Osteocyte (in vitro differentiated cells): ENCODE measurements at regions not wholly inside any gene's neighbourhood (a gene's known extent, or its start where the extent isn't known, plus 50 kb on each side); places are given as distances from the start of the nearest gene placed in this dataset.
A peak's percentile ranks its signal among the peaks of the same experiment; 100 is the strongest.

Experiments used
- DNase-seq: peaks from one replicate; pipeline ENCODE4 v3.0.0; 2021; ENCODE audit warnings: mixed read lengths; ENCODE audit not compliant: unreplicated experiment; ENCODE audit errors: extremely low spot score
- H3K27ac Mint-ChIP-seq: one replicate; pipeline ENCODE4 v1.8.0; 2021; ENCODE audit warnings: mild to moderate bottlenecking, mixed read lengths; ENCODE audit not compliant: unreplicated experiment
- H3K27me3 Mint-ChIP-seq: one replicate; pipeline ENCODE4 v1.8.0; 2021; ENCODE audit warnings: mixed read lengths; ENCODE audit not compliant: unreplicated experiment
- H3K36me3 Mint-ChIP-seq: one replicate; pipeline ENCODE4 v1.8.0; 2021; ENCODE audit warnings: mixed read lengths; ENCODE audit not compliant: unreplicated experiment
- H3K4me1 Mint-ChIP-seq: one replicate; pipeline ENCODE4 v1.8.0; 2021; ENCODE audit warnings: mixed read lengths; ENCODE audit not compliant: unreplicated experiment
- H3K4me3 Mint-ChIP-seq: one replicate; pipeline ENCODE4 v1.8.0; 2021; ENCODE audit warnings: mild to moderate bottlenecking, moderate library complexity, mixed read lengths; ENCODE audit not compliant: unreplicated experiment
- H3K9me3 Mint-ChIP-seq: one replicate; pipeline ENCODE4 v1.8.0; 2021; ENCODE audit warnings: mixed read lengths; ENCODE audit not compliant: unreplicated experiment
- TF ChIP-seq, protein P1 (sequence below): fragments of 200-600 bp; sonication (generic); IDR thresholded peaks from 2 replicates; pipeline ENCODE4 v1.5.0; 2021; ENCODE audit warnings: antibody characterized with exemption, mild to moderate bottlenecking, moderate library complexity

- peaks cover 63% of the 10 kb centered on the region for H3K4me1 Mint-ChIP-seq
- H3K27ac Mint-ChIP-seq = peak overlapping the region; percentile 94
- H3K9me3 Mint-ChIP-seq = peaks cover 12% of the 10 kb centered on the region
- no peaks in the 10 kb centered on the region for H3K27me3 Mint-ChIP-seq
- DNase-seq = no peak
- H3K4me3 Mint-ChIP-seq = peak overlapping the region; percentile 45
- H3K36me3 Mint-ChIP-seq = peaks cover 2% of the 10 kb centered on the region
- TF ChIP-seq, protein P1, sequence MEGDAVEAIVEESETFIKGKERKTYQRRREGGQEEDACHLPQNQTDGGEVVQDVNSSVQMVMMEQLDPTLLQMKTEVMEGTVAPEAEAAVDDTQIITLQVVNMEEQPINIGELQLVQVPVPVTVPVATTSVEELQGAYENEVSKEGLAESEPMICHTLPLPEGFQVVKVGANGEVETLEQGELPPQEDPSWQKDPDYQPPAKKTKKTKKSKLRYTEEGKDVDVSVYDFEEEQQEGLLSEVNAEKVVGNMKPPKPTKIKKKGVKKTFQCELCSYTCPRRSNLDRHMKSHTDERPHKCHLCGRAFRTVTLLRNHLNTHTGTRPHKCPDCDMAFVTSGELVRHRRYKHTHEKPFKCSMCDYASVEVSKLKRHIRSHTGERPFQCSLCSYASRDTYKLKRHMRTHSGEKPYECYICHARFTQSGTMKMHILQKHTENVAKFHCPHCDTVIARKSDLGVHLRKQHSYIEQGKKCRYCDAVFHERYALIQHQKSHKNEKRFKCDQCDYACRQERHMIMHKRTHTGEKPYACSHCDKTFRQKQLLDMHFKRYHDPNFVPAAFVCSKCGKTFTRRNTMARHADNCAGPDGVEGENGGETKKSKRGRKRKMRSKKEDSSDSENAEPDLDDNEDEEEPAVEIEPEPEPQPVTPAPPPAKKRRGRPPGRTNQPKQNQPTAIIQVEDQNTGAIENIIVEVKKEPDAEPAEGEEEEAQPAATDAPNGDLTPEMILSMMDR = no peak
These were observed 94.6 kb downstream of the COX18 start for GRCh38 chr4:72974694-72975487.

DNA sequence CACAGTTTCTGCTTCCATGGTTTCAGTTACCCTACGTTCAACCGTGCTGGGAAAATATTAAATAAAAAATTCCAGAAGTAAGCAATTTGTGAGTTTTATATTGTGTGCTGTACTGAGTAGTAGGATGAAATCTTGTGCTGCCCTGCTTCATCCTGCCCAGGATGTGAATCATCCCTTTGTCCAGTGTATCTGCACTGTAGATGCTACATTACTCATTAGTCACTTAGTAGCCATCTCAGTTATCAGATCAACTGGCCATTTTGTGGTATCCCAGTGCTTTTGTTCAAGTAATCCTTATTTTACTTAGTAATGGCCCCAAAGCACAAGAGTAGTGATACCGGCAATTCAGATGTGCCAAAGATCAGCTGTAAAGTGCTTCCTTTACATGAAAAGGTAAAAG is 97.9 kb downstream of the COX18 start:
- peaks cover 2% of the 10 kb centered on the region for H3K36me3 Mint-ChIP-seq
- H3K4me3 Mint-ChIP-seq = no peak overlapping the region
- no peak for DNase-seq
- H3K27ac Mint-ChIP-seq = peak overlapping the region; percentile 83
- no peaks in the 10 kb centered on the region for H3K9me3 Mint-ChIP-seq
- H3K4me1 Mint-ChIP-seq = peaks cover 72% of the 10 kb centered on the region
- H3K27me3 Mint-ChIP-seq = no peaks in the 10 kb centered on the region
- TF ChIP-seq, protein P1 = no peak

- H3K36me3 Mint-ChIP-seq = peaks cover 2% of the 10 kb centered on the region
- H3K4me1 Mint-ChIP-seq = peaks cover 66% of the 10 kb centered on the region
- no peak overlapping the region for H3K4me3 Mint-ChIP-seq
- peak overlapping the region; percentile 89 for H3K27ac Mint-ChIP-seq
- no peaks in the 10 kb centered on the region for H3K9me3 Mint-ChIP-seq
- DNase-seq = no peak
- no peaks in the 10 kb centered on the region for H3K27me3 Mint-ChIP-seq
- TF ChIP-seq, protein P1 = no peak
These were observed 98.8 kb downstream of the COX18 start for GRCh38 chr4:72970756-72971155.

- Mint-ChIP-seq H3K4me3 (no peak overlapping the region), H3K27me3 (no peaks in the 10 kb centered on the region), H3K9me3 (no peaks in the 10 kb centered on the region), H3K27ac (peak overlapping the region; percentile 89), H3K36me3 (peaks cover 2% of the 10 kb centered on the region), H3K4me1 (peaks cover 58% of the 10 kb centered on the region)
- TF ChIP-seq, protein P1 = no peak
- DNase-seq = no peak
These were observed 99.5 kb downstream of the COX18 start for GRCh38 chr4:72969976-72970375.

- H3K27me3 Mint-ChIP-seq = no peaks in the 10 kb centered on the region
- peaks cover 38% of the 10 kb centered on the region for H3K4me1 Mint-ChIP-seq
- peaks cover 8% of the 10 kb centered on the region for H3K36me3 Mint-ChIP-seq
- peaks cover 23% of the 10 kb centered on the region for H3K9me3 Mint-ChIP-seq
- H3K4me3 Mint-ChIP-seq = no peak overlapping the region
- TF ChIP-seq, protein P1 = no peak
- H3K27ac Mint-ChIP-seq = no peak overlapping the region
- DNase-seq = no peak
These were observed 102.9 kb downstream of the COX18 start for GRCh38 chr4:72966652-72967051.
